ENCODE measurements at regions not wholly inside any gene's neighbourhood (a gene's known extent, or its start where the extent isn't known, plus 50 kb on each side); places are given as distances from the start of the nearest gene placed in this dataset.

DNA sequence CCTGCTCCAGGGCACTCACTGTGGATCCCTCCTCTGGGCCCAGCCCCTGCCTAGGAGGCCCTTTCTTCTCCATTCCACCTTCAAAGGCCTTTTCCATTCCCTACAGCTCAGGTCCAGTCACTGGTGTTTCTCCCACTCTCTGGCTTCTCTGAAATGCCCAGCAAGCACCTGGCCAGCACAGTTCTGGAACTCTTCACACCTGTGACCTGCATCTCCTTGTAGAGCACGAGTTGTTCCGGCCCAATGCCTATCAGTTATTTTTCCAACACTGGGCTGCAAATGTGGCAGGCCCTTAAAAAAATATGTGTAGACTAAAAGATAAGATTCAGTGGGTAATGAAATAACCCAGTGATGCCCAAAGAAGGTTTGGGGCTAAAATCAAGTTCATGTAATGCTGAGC is 87.1 kb downstream of the PRLHR start:
- Mint-ChIP-seq H3K27ac (ENCODE audit: unreplicated experiment) (no peak overlapping the region), H3K4me1 (ENCODE audit: low read depth, unreplicated experiment) (peaks cover 11% of the 10 kb centered on the region), H3K36me3 (ENCODE audit: insufficient read depth, unreplicated experiment) (no peaks in the 10 kb centered on the region), H3K27me3 (ENCODE audit: unreplicated experiment) (no peaks in the 10 kb centered on the region), H3K9me3 (ENCODE audit: low read depth, unreplicated experiment) (no peaks in the 10 kb centered on the region), H3K4me3 (ENCODE audit: low read depth, unreplicated experiment) (no peak overlapping the region)
- CTCF ChIA-PET: no interaction called here
- BruUV-seq (replicated peaks): no TSS peak
- no peak for DNase-seq
- TF ChIP-seq, protein P1, sequence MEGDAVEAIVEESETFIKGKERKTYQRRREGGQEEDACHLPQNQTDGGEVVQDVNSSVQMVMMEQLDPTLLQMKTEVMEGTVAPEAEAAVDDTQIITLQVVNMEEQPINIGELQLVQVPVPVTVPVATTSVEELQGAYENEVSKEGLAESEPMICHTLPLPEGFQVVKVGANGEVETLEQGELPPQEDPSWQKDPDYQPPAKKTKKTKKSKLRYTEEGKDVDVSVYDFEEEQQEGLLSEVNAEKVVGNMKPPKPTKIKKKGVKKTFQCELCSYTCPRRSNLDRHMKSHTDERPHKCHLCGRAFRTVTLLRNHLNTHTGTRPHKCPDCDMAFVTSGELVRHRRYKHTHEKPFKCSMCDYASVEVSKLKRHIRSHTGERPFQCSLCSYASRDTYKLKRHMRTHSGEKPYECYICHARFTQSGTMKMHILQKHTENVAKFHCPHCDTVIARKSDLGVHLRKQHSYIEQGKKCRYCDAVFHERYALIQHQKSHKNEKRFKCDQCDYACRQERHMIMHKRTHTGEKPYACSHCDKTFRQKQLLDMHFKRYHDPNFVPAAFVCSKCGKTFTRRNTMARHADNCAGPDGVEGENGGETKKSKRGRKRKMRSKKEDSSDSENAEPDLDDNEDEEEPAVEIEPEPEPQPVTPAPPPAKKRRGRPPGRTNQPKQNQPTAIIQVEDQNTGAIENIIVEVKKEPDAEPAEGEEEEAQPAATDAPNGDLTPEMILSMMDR (IDR thresholded peaks at IDR 0.05; ENCODE audit: unreplicated experiment): no peak
- intact Hi-C loops (cut with micrococcal nuclease; ENCODE audit: unreplicated experiment): no loop called here

DNA sequence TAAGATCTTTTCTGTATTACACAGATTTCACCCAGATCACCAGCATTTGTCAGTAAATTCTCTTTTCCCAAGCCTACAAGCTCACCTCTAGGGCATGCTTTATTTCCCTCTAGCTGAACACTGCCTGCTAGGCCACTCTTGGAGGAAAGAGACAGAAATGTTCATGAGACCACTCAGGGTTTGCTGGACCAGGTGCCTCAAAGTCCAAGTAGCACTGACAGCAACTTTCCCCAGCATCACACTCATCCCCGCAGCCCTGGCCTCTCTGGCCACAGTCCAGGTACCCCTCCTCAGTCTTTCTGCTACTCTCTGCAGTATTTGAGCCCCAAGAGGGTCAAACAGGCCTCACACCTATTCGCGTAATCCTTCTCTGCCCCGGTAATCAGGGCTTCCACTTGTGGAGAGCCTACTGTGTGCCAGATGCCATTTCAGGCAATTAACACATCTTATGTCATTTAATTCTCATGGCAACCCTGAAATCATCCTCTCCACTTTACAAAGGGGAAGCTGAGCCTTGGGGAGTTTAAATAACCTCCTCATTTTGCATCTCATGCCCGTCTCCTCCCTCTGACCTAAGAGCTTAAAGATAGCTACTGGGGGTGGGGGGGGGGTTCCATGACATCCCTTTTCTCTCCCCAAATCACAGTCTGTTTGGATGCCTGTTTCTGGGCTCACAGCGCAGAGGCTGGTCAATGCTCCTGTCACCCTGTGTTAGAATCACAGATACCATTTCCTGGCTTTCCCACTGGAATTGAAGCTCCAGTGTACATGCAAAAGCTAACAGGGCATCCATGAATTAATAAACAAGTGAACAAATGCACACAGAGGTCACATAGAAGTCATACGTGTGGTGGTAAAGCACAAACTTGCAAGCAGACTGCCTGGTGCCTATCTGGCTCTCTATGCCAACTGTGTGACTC is 88.5 kb downstream of the PRLHR start:
- CTCF ChIA-PET: no interaction called here
- intact Hi-C loops (cut with micrococcal nuclease; ENCODE audit: unreplicated experiment): no loop called here

DNA sequence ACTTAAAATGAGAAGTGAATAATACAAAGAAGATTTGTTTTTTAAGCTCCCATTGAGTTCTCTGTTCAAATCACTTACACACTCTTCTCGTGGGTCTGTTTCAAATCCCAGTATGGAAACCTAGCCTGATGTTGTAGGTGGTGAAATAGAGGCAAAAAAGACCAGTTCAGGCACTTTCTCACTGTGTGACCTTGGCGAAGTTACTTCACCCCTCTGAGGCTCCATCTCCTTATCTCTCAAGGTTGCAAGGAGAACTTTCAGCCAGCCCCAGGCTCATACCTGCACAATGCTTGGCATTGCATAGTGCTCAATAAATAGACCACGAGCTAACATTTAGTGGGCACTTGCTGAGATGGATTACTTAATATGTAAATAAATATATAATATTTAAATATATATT is 90.1 kb downstream of the PRLHR start:
- no peak overlapping the region for H3K27ac Mint-ChIP-seq (ENCODE audit: unreplicated experiment)
- intact Hi-C loops (cut with micrococcal nuclease; ENCODE audit: unreplicated experiment): no loop called here
- TF ChIP-seq, protein P1 (IDR thresholded peaks at IDR 0.05; ENCODE audit: unreplicated experiment): no peak
- no peak for DNase-seq
- H3K27me3 Mint-ChIP-seq (ENCODE audit: unreplicated experiment): no peaks in the 10 kb centered on the region
- BruUV-seq (replicated peaks): no TSS peak
- no peaks in the 10 kb centered on the region for H3K9me3 Mint-ChIP-seq (ENCODE audit: low read depth, unreplicated experiment)
- H3K36me3 Mint-ChIP-seq (ENCODE audit: insufficient read depth, unreplicated experiment): no peaks in the 10 kb centered on the region
- peaks cover 19% of the 10 kb centered on the region for H3K4me1 Mint-ChIP-seq (ENCODE audit: low read depth, unreplicated experiment)
- CTCF ChIA-PET: no interaction called here
- no peak overlapping the region for H3K4me3 Mint-ChIP-seq (ENCODE audit: low read depth, unreplicated experiment)

More for the DNA sequence above, 88.5 kb downstream of the PRLHR start:
- Mint-ChIP-seq H3K4me1 (ENCODE audit: low read depth, unreplicated experiment) (peaks cover 11% of the 10 kb centered on the region), H3K27me3 (ENCODE audit: unreplicated experiment) (no peaks in the 10 kb centered on the region), H3K27ac (ENCODE audit: unreplicated experiment) (no peak overlapping the region), H3K36me3 (ENCODE audit: insufficient read depth, unreplicated experiment) (no peaks in the 10 kb centered on the region), H3K9me3 (ENCODE audit: low read depth, unreplicated experiment) (no peaks in the 10 kb centered on the region), H3K4me3 (ENCODE audit: low read depth, unreplicated experiment) (no peak overlapping the region)
- TF ChIP-seq, protein P1 (IDR thresholded peaks at IDR 0.05; ENCODE audit: unreplicated experiment): no peak
- no TSS peak for BruUV-seq (replicated peaks)
- DNase-seq: no peak

DNA sequence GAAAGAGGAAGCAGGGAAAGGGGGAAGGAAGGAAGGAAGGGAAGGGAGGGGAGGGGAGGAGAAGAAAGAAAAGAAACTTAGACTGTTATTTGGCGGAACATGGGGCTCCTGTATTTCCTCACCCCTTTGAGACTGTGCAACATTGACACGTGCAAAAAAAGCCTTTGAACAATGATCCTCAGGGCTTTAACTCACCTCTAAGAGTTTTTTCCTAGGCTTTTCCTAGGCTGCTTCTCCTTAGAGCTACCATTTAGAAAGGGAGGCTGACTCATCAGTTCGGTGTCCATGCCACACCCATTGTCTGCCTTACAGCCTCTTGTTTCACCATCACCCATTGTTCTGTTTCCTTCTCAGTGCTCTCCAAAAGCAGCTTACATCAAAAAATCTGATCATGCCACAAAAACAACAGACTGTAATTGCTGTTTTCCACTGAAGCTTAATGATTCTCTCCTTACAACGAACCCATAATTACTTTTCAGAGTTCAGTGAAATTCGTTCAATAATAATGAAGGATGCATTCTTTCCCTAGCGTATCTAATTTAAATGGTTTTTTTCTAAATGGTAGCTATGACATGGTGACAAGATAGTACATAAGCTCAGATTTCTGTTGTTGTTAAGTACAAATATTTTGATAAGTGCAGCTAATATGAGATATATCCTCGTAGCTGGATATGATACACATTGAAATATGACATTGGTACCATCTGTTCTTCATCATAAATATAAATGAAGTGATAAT is 90.8 kb downstream of the PRLHR start:
- H3K27me3 Mint-ChIP-seq (ENCODE audit: unreplicated experiment): no peaks in the 10 kb centered on the region
- no TSS peak for BruUV-seq (replicated peaks)
- peak overlapping the region; percentile 2 for H3K27ac Mint-ChIP-seq (ENCODE audit: unreplicated experiment)
- H3K9me3 Mint-ChIP-seq (ENCODE audit: low read depth, unreplicated experiment): no peaks in the 10 kb centered on the region
- intact Hi-C loops (cut with micrococcal nuclease; ENCODE audit: unreplicated experiment): no loop called here
- TF ChIP-seq, protein P1 (IDR thresholded peaks at IDR 0.05; ENCODE audit: unreplicated experiment): no peak
- H3K4me3 Mint-ChIP-seq (ENCODE audit: low read depth, unreplicated experiment): no peak overlapping the region
- H3K4me1 Mint-ChIP-seq (ENCODE audit: low read depth, unreplicated experiment): peaks cover 19% of the 10 kb centered on the region
- CTCF ChIA-PET: interaction anchor here (0.6 kb wide), 1 partner anchor 64 kb away, joined by 4 read pairs; no protein-coding TSS in a partner anchor
- no peaks in the 10 kb centered on the region for H3K36me3 Mint-ChIP-seq (ENCODE audit: insufficient read depth, unreplicated experiment)
- DNase-seq: peak; percentile 36

Measured in Calu3 (cell line).